Activated CD4-positive, CD25-positive, alpha-beta regulatory T cell treated with anti-CD3 and anti-CD28 coated beads, Interleukin-2, amount 50 U/mL, for 24 hours (primary cell): ENCODE measurements at regions not wholly inside any gene's neighbourhood (a gene's known extent, or its start where the extent isn't known, plus 50 kb on each side); places are given as distances from the start of the nearest gene placed in this dataset.
A peak's percentile ranks its signal among the peaks of the same experiment; 100 is the strongest.
"Not testable (repeated sequence)": the region's sequence is repeated elsewhere in the genome, so short reads cannot be mapped to it uniquely, and the experiment has no call there.

Experiments used
- ATAC-seq, 2 donors: fragments of 150-1000 bp; cut with Tn5 transposase; one replicate each; pipeline ENCODE4 v1.10.0; 2021; ENCODE audit warnings: mild to moderate bottlenecking in 1 of 2, moderate library complexity in 1 of 2

GRCh38 chr4:57205580-57205979, 95.4 kb upstream of the IGFBP7 start:
- ATAC-seq: no peak

- no peak for ATAC-seq
Observed at GRCh38 chr4:57200799-57201327, 90.7 kb upstream of the IGFBP7 start.

- ATAC-seq: no peak
Observed at GRCh38 chr4:57199267-57199666, 89.1 kb upstream of the IGFBP7 start.

GRCh38 chr4:57195622-57196021, 85.4 kb upstream of the IGFBP7 start:
- no peak for ATAC-seq

GRCh38 chr4:57194068-57194611, 84.0 kb upstream of the IGFBP7 start:
- no peak for ATAC-seq

- ATAC-seq: no peak
Observed at GRCh38 chr4:57193209-57193810, 83.1 kb upstream of the IGFBP7 start.

- no peak for ATAC-seq
Observed at GRCh38 chr4:57191523-57192034, 81.4 kb upstream of the IGFBP7 start.

- ATAC-seq: no peak
Observed at GRCh38 chr4:57190601-57191481, 80.7 kb upstream of the IGFBP7 start.

GRCh38 chr4:57187246-57187645, 77.1 kb upstream of the IGFBP7 start:
- no peak for ATAC-seq

GRCh38 chr4:57184378-57185029, 74.3 kb upstream of the IGFBP7 start:
- ATAC-seq: no peak

- ATAC-seq: no peak
Observed at GRCh38 chr4:57182132-57182874, 72.1 kb upstream of the IGFBP7 start.

GRCh38 chr4:57173136-57173535, 63.0 kb upstream of the IGFBP7 start:
- ATAC-seq: not testable (repeated sequence)

GRCh38 chr4:57172065-57172464, 61.9 kb upstream of the IGFBP7 start:
- no peak for ATAC-seq

- no peak for ATAC-seq
Observed at GRCh38 chr4:57168982-57169381, 58.8 kb upstream of the IGFBP7 start.

GRCh38 chr4:57163530-57164459, 53.6 kb upstream of the IGFBP7 start:
- ATAC-seq: peak; percentile 88 to 90

- no peak for ATAC-seq
Observed at GRCh38 chr4:57162499-57163019, 52.4 kb upstream of the IGFBP7 start.
